Ovary (tissue), 7 donors: ENCODE measurements at regions not wholly inside any gene's neighbourhood (a gene's known extent, or its start where the extent isn't known, plus 50 kb on each side); places are given as distances from the start of the nearest gene placed in this dataset.

ENCODE experiments used
- DNase-seq, 5 donors: peaks; one replicate each; pipeline ENCODE4 v3.0.0-alpha.2; 2019 to 2020
- H3K27ac ChIP-seq, 2 donors: fragments of 200-600 bp; one replicate each; pipeline versions ENCODE4 v1.5.1 to v1.8.0; 2019 to 2022
- H3K27me3 ChIP-seq: fragments of 200-600 bp; one replicate; pipeline ENCODE4 v1.8.0; 2022
- H3K36me3 ChIP-seq: fragments of 200-600 bp; sonication (generic); one replicate; pipeline ENCODE4 v1.5.1; 2019
- H3K4me1 ChIP-seq: one replicate; pipeline ENCODE4 v1.8.1; 2013; ENCODE audit warnings: mild to moderate bottlenecking, moderate library complexity; ENCODE audit not compliant: insufficient read depth
- H3K4me3 ChIP-seq: fragments of 200-600 bp; sonication (generic); one replicate; pipeline ENCODE4 v1.5.1; 2017
- H3K9me3 ChIP-seq, 2 donors: fragments of 200-600 bp in 1 of 2; sonication (generic) in 1 of 2; one replicate each; pipeline versions ENCODE4 v1.5.1 to v1.8.1; 2013 to 2019; ENCODE audit warnings: mild to moderate bottlenecking in 1 of 2, moderate library complexity in 1 of 2
- EP300 ChIP-seq: sonication (generic); formaldehyde crosslinking; IDR thresholded peaks from one replicate; pipeline ENCODE4 v1.6.1; 2017; ENCODE audit warnings: antibody characterized with exemption
- POLR2A ChIP-seq: fragments of 450-650 bp; IDR thresholded peaks from one replicate; pipeline ENCODE4 v1.6.1; 2017; ENCODE audit warnings: antibody characterized with exemption, mild to moderate bottlenecking, moderate library complexity
- WGBS, 3 donors: extraction: QIAGEN DNeasy Blood & Tissue Kit in 1 of 3; methylation state at CpG; one replicate each; pipeline versions ENCODE4 v1.1.5 to v1.1.7; 2013 to 2017; 5-methylcytosine and 5-hydroxymethylcytosine counted together
- intact Hi-C, 4 donors: fragments of 100-400 bp; cut with DNase I; formaldehyde crosslinking; loops; one replicate each; pipeline versions ENCODE4 v1.11.0 to v1.15.1; 2022 to 2023
- TF ChIP-seq, protein P1 (sequence below), 3 donors: fragments of 450-650 bp in 2 of 3; fragments of 200-600 bp in 1 of 3; IDR thresholded peaks; one replicate each; pipeline versions ENCODE4 v1.5.1 to v1.8.0; 2016 to 2022; ENCODE audit warnings: antibody characterized with exemption in 3 of 3, mild to moderate bottlenecking in 1 of 3
- donor health status: DM: no; HTN: no; CAD: no; lungs with moderate emphysema.
- donor health status: DM: no; HTN: no; CAD: no.
- donor health status: Bipolar disorder and iron deficiency.
- donor health status: DM: no; HTN: no; CAD: no.
- donor health status: DM: yes; HTN: yes; CAD: no.

DNA sequence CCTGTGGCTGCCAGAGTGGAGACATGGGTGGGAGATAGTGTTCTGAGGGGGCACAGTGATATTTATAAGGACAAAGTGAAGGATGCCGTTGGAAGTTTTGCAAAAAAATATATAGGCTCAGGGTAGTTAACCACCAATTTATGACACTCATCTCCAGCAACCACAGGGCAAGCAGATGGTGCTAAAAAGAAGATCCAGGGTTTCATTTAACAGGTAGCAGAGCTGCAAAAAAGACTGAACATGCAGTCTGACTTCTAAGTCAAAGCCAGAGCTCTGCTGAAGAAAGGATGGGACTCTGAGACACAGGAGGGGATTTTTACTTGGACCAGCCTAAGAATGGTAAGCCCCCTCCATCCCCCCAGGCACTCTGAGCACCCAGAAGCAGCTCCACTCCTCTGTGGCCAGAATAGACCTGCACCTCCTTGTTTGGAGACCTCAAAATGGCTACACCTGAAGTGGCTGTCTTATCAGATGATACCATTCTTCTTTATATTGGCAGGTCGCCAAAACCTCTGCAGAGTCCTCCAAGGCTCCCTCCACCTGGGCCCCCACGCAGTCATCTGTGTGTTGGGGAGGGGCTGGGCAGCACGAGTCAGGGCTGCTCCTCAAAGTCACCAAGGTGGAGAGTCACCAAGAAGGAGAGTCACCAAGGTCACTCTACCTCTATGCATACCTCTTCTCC lies 161.4 kb upstream of the FAM9B start:
- Histone ChIP-seq H3K27ac (no peak overlapping the region), H3K36me3 (no peaks in the 10 kb centered on the region), H3K4me1 (no peaks in the 10 kb centered on the region), H3K27me3 (no peaks in the 10 kb centered on the region), H3K9me3 (no peaks in the 10 kb centered on the region), H3K4me3 (no peak overlapping the region)
- intact Hi-C loops, result no loop called here
- WGBS, 3 donors, result 47 to 65% (median 50%) methylated on average over 4 of the region's 4 CpGs
- TF ChIP-seq POLR2A (no peak), EP300 (no peak)
- TF ChIP-seq, protein P1, sequence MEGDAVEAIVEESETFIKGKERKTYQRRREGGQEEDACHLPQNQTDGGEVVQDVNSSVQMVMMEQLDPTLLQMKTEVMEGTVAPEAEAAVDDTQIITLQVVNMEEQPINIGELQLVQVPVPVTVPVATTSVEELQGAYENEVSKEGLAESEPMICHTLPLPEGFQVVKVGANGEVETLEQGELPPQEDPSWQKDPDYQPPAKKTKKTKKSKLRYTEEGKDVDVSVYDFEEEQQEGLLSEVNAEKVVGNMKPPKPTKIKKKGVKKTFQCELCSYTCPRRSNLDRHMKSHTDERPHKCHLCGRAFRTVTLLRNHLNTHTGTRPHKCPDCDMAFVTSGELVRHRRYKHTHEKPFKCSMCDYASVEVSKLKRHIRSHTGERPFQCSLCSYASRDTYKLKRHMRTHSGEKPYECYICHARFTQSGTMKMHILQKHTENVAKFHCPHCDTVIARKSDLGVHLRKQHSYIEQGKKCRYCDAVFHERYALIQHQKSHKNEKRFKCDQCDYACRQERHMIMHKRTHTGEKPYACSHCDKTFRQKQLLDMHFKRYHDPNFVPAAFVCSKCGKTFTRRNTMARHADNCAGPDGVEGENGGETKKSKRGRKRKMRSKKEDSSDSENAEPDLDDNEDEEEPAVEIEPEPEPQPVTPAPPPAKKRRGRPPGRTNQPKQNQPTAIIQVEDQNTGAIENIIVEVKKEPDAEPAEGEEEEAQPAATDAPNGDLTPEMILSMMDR (IDR thresholded peaks at IDR 0.05), result no peak
- DNase-seq, result no peak

DNA sequence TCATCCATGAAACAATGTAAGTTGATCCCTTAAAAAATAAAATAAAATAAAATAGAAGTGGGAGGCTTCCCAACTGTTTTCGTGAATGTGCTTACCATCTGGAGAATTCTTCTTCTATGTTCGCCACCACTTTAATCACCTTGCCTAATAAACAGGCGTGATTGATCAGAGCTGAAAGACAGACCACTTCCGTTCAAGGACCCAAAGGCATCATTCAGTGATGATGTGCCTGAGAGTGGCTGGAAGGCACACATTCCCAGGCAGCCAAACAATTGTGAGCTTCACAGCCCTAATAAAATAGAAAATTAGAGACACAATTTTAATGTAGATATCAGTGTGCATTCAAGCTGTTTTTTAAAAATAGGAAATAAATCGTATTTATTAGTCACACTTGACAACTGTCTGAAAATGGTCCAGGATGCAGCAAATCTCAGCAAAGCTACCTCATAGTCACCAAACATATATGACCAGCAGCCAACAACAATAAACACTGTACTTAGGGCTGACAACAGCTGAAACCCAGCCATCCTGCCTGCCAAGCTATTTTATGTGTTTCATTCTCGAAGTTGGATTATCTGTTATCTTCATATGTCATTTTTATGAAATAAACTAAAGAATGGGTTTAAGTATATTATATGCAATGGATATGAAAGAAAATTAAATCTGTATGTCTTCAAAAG lies 163.2 kb upstream of the FAM9B start:
- WGBS, 3 donors, result 38 to 56% (median 51%) methylated on average over 6 of the region's 6 CpGs
- no peaks in the 10 kb centered on the region for H3K4me1 ChIP-seq
- H3K36me3 ChIP-seq, result no peaks in the 10 kb centered on the region
- intact Hi-C loops, result no loop called here
- H3K9me3 ChIP-seq, result no peaks in the 10 kb centered on the region
- H3K4me3 ChIP-seq, result no peak overlapping the region
- no peak for TF ChIP-seq POLR2A
- TF ChIP-seq EP300, result no peak
- TF ChIP-seq, protein P1 (IDR thresholded peaks at IDR 0.05), result no peak
- no peaks in the 10 kb centered on the region for H3K27me3 ChIP-seq
- DNase-seq, result no peak
- no peak overlapping the region for H3K27ac ChIP-seq

DNA sequence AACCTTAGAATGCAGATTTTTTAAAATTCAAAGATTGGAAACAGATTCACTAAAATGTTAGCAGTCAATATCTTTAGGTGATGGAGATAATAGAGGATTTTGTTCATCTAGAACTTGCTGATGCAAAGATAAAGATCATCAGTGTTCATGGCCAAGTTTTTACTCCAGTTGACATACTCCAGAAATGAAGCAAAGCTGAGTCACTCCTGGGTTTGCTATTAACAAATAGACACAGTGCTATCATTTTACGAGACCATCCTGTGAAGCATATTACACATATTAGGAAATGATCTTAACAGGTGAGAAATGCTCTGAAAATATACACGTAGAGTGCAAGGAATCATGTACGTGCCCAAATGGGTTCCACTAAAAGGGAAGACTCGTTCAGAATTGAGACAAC lies 170.6 kb upstream of the FAM9B start:
- no peaks in the 10 kb centered on the region for H3K4me1 ChIP-seq
- TF ChIP-seq POLR2A (no peak), EP300 (no peak)
- TF ChIP-seq, protein P1 (IDR thresholded peaks at IDR 0.05), result no peak
- 59 to 74% (median 72%) methylated on average over 4 of the region's 4 CpGs for WGBS, 3 donors
- no peak for DNase-seq
- no peaks in the 10 kb centered on the region for H3K9me3 ChIP-seq
- H3K36me3 ChIP-seq, result no peaks in the 10 kb centered on the region
- H3K27ac ChIP-seq, result no peak overlapping the region
- no peak overlapping the region for H3K4me3 ChIP-seq
- intact Hi-C loops, result no loop called here
- H3K27me3 ChIP-seq, result no peaks in the 10 kb centered on the region

DNA sequence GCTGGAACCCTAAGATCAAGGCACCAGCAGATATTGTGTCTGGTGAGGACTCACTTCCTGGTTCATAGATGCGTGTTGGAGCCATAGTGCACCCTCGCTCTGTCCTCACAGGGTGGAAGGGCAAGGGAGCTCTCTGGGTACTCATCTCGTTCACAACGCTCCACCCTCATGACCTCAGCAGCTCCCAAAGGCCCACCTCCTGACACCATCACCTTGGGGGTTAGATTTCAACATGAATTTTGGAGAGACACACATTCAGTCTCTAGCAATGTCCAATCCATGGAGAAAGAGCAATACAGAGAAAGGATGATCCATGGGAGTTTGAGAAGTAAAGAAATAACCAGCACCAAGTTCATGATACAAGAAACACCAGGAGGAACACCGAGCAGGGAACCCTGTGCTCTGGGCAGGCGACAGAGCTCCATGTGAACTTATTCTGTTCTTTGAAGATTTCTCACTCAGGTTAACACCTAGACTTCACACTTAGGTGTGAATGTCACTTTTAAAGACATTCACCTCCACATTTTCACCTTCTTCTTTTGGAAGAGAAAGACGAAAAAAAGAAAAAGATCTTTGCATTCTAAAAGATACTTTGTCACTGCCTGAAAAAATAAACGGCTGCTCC lies 171.8 kb upstream of the FAM9B start:
- Histone ChIP-seq H3K36me3 (no peaks in the 10 kb centered on the region), H3K4me3 (no peak overlapping the region), H3K4me1 (no peaks in the 10 kb centered on the region), H3K9me3 (no peaks in the 10 kb centered on the region), H3K27me3 (no peaks in the 10 kb centered on the region), H3K27ac (no peak overlapping the region)
- no peak for DNase-seq
- intact Hi-C loops, result no loop called here
- TF ChIP-seq, protein P1 (IDR thresholded peaks at IDR 0.05), result no peak
- no peak for TF ChIP-seq POLR2A
- no peak for TF ChIP-seq EP300
- 58 to 61% (median 60%) methylated on average over 8 of the region's 8 CpGs for whole genome bisulfite sequencing, 3 donors
